Sigmoid colon (tissue), 6 donors: ENCODE measurements at regions not wholly inside any gene's neighbourhood (a gene's known extent, or its start where the extent isn't known, plus 50 kb on each side); places are given as distances from the start of the nearest gene placed in this dataset.
"Not testable (repeated sequence)": the region's sequence is repeated elsewhere in the genome, so short reads cannot be mapped to it uniquely, and the experiment has no call there.

Experiments used
- DNase-seq: peaks from one replicate; pipeline ENCODE4 v3.0.0-alpha.2; 2019
- H3K27ac ChIP-seq, 4 donors: fragments of 200-600 bp; sonication (generic); one replicate each; pipeline ENCODE4 v1.5.1; 2016 to 2019; ENCODE audit warnings: mild to moderate bottlenecking in 1 of 4
- H3K27me3 ChIP-seq, 3 donors: fragments of 200-600 bp; sonication (generic); one replicate each; pipeline ENCODE4 v1.5.1; 2019; ENCODE audit warnings: mild to moderate bottlenecking in 1 of 3
- H3K36me3 ChIP-seq, 4 donors: fragments of 200-600 bp; sonication (generic); one replicate each; pipeline ENCODE4 v1.5.1; 2016 to 2019
- H3K4me1 ChIP-seq, 4 donors: fragments of 200-600 bp; sonication (generic); one replicate each; pipeline ENCODE4 v1.5.1; 2017 to 2019
- H3K4me3 ChIP-seq, 4 donors: fragments of 200-600 bp; sonication (generic); one replicate each; pipeline ENCODE4 v1.5.1; 2017 to 2019; ENCODE audit warnings: mild to moderate bottlenecking in 2 of 4, moderate library complexity in 1 of 4
- H3K9me3 ChIP-seq, 4 donors: fragments of 200-600 bp in 3 of 4; sonication (generic) in 3 of 4; one replicate each; pipeline versions ENCODE4 v1.5.1 to v1.6.1; 2013 to 2019
- EP300 ChIP-seq, 4 donors: sonication (generic); formaldehyde crosslinking; IDR thresholded peaks; one replicate each; pipeline ENCODE4 v1.6.1; 2017; ENCODE audit warnings: antibody characterized with exemption in 4 of 4
- POLR2A ChIP-seq, 2 donors: fragments of 450-650 bp; IDR thresholded peaks; one replicate each; pipeline ENCODE4 v1.6.1; 2016; ENCODE audit warnings: antibody characterized with exemption in 2 of 2, mild to moderate bottlenecking in 2 of 2, moderate library complexity in 2 of 2
- POLR2AphosphoS5 ChIP-seq, 4 donors: sonication (generic); formaldehyde crosslinking; IDR thresholded peaks; one replicate each; pipeline ENCODE4 v1.6.1; 2017; ENCODE audit warnings: antibody characterized with exemption in 4 of 4
- WGBS, 2 donors: extraction: QIAGEN DNeasy Blood & Tissue Kit; methylation state at CpG; one replicate each; pipeline ENCODE4 v1.1.7; 2013; 5-methylcytosine and 5-hydroxymethylcytosine counted together
- intact Hi-C: fragments of 100-400 bp; cut with DNase I; formaldehyde crosslinking; loops from one replicate; pipeline ENCODE4 v1.15.1; 2023
- TF ChIP-seq, protein P1 (sequence below), 4 experiments: fragments of 450-650 bp in 3 of 4; fragments of 200-600 bp in 1 of 4; IDR thresholded peaks; one replicate each; pipeline ENCODE4 v1.5.1; 2016 to 2019; ENCODE audit warnings: antibody characterized with exemption in 4 of 4, mild to moderate bottlenecking in 3 of 4, moderate library complexity in 2 of 4
- donor health status: healthy with polysubstance abuse.
- donor health status: healthy.

DNA sequence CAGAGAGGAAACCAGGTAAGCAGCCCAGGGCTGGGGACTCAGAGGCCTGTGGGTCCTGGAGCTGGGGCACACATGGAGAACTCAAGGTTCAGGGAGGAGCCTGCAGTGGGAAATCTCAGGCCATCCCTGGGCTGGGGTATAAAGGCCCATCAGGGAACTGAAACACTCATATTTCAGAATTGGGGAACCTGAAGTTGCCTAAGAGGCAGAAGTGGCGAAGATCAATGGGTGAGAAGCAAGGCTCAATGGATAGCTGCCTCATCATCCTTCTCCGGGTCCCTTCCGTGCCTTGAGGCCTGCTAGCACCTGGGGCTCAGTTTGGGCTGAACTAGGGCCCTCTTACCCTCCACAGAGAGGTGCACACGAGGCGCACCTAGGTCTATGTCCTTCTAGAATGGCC lies 747.5 kb upstream of the AMELY start:
- no peaks in the 10 kb centered on the region for H3K36me3 ChIP-seq
- no peak for DNase-seq
- TF ChIP-seq EP300 (IDR thresholded peaks at IDR 0.05) = no peak
- no peak for TF ChIP-seq POLR2A (IDR thresholded peaks at IDR 0.05)
- TF ChIP-seq, protein P1, sequence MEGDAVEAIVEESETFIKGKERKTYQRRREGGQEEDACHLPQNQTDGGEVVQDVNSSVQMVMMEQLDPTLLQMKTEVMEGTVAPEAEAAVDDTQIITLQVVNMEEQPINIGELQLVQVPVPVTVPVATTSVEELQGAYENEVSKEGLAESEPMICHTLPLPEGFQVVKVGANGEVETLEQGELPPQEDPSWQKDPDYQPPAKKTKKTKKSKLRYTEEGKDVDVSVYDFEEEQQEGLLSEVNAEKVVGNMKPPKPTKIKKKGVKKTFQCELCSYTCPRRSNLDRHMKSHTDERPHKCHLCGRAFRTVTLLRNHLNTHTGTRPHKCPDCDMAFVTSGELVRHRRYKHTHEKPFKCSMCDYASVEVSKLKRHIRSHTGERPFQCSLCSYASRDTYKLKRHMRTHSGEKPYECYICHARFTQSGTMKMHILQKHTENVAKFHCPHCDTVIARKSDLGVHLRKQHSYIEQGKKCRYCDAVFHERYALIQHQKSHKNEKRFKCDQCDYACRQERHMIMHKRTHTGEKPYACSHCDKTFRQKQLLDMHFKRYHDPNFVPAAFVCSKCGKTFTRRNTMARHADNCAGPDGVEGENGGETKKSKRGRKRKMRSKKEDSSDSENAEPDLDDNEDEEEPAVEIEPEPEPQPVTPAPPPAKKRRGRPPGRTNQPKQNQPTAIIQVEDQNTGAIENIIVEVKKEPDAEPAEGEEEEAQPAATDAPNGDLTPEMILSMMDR (IDR thresholded peaks at IDR 0.05) = no peak
- TF ChIP-seq POLR2AphosphoS5 (IDR thresholded peaks at IDR 0.05) = no peak
- intact Hi-C loops = no loop called here
- WGBS, 2 donors = 90 to 97% methylated on average over 5 of the region's 5 CpGs
- no peaks in the 10 kb centered on the region for H3K4me1 ChIP-seq
- H3K27me3 ChIP-seq = no peaks in the 10 kb centered on the region
- no peak overlapping the region for H3K27ac ChIP-seq
- no peak overlapping the region for H3K4me3 ChIP-seq
- H3K9me3 ChIP-seq = no peaks in the 10 kb centered on the region

DNA sequence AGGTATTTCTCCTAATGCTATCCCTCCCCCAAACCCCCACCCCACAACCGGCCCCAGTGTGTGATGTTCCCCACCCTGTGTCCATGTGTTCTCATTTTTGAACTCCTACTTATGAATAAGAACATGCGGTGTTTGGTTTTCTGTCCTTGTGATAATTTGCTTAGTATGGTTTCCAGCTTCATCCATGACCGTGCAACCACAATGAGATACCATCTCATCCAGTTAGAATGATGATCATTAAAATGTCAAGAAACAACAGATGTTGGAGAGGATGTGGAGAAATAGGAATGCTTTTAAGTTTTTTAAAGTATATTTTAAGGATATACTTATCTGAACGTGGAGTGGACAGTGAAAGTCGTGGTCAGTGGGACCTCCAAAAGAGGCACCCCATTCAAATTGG lies 745.0 kb upstream of the AMELY start:
- Histone ChIP-seq H3K4me3 (no peak overlapping the region), H3K9me3 (no peaks in the 10 kb centered on the region), H3K36me3 (no peaks in the 10 kb centered on the region), H3K4me1 (no peaks in the 10 kb centered on the region), H3K27me3 (no peaks in the 10 kb centered on the region), H3K27ac (no peak overlapping the region)
- intact Hi-C loops = no loop called here
- WGBS, 2 donors = 83 to 92% methylated on average over 5 of the region's 5 CpGs
- no peak for TF ChIP-seq EP300 (IDR thresholded peaks at IDR 0.05)
- TF ChIP-seq POLR2A (IDR thresholded peaks at IDR 0.05) = no peak
- TF ChIP-seq, protein P1 (IDR thresholded peaks at IDR 0.05) = no peak
- TF ChIP-seq POLR2AphosphoS5 (IDR thresholded peaks at IDR 0.05) = no peak
- no peak for DNase-seq

DNA sequence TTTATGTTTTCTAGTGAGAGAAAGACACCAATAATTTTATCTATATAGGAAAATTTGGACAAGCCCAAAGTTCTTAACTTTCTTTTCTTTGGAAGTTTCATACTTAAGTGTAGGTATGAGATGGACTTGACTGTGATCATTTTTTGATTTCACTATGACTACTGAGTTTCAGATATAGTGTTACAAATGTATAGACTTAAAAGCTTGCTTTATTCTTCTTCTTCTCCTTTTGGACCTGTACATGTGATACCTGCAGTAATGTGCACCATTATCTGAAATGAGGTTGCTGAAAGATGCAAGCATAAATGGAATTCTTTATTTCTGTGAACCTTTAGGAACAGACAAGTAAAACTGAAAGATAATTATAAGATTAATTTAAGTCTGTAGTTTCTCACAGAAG lies 743.4 kb upstream of the AMELY start:
- DNase-seq = no peak

DNA sequence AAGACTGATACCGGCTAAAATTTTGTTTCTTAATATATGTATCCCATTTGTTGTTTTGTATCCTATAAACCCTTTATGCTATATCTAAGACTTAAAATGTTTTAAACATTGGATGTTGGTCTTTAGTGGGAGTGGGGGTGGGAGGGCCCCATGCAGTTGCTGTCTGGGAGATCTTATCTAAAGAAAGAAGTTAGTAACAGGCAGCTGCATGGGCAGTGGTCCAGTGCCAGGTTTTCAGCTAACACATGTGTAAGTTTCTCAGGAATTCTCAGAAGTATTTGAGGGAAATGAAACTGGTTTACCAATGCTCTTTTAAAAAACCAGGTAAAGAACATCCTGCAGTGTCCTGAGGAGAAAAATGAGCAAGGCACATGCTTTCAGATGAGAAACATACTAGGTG lies 738.3 kb upstream of the AMELY start:
- H3K36me3 ChIP-seq, H3K4me1 ChIP-seq, intact Hi-C loops, DNase-seq, H3K27me3 ChIP-seq, H3K4me3 ChIP-seq, H3K9me3 ChIP-seq, H3K27ac ChIP-seq: not testable (repeated sequence)
- 78 to 83% methylated on average over 1 of the region's 1 CpG for WGBS, 2 donors

More for the DNA sequence above, 743.4 kb upstream of the AMELY start:
- H3K4me1 ChIP-seq = no peaks in the 10 kb centered on the region
- no peaks in the 10 kb centered on the region for H3K9me3 ChIP-seq
- H3K27ac ChIP-seq = no peak overlapping the region
- no peak overlapping the region for H3K4me3 ChIP-seq
- intact Hi-C loops = no loop called here
- no peak for TF ChIP-seq EP300 (IDR thresholded peaks at IDR 0.05)
- TF ChIP-seq POLR2AphosphoS5 (IDR thresholded peaks at IDR 0.05) = no peak
- no peak for TF ChIP-seq POLR2A (IDR thresholded peaks at IDR 0.05)
- TF ChIP-seq, protein P1 (IDR thresholded peaks at IDR 0.05) = no peak
- no peaks in the 10 kb centered on the region for H3K36me3 ChIP-seq
- H3K27me3 ChIP-seq = no peaks in the 10 kb centered on the region
